ENCODE measurements at regions not wholly inside any gene's neighbourhood (a gene's known extent, or its start where the extent isn't known, plus 50 kb on each side); places are given as distances from the start of the nearest gene placed in this dataset.

- TF ChIP-seq CTCF (IDR thresholded peaks at IDR 0.05) (no peak), POLR2A (IDR thresholded peaks at IDR 0.05) (no peak), EP300 (IDR thresholded peaks at IDR 0.05) (no peak)
These were observed 53.0 kb upstream of the PPP2R3B start for GRCh38 chrX:439719-440118.

All from upper lobe of left lung (tissue), 4 donors.